HuH-7 (cell line): ENCODE measurements at regions not wholly inside any gene's neighbourhood (a gene's known extent, or its start where the extent isn't known, plus 50 kb on each side); places are given as distances from the start of the nearest gene placed in this dataset.

Experiments
- DNase-seq: peaks from one replicate; pipeline ENCODE4 v3.0.0; 2011; ENCODE audit warnings: low spot score

DNA sequence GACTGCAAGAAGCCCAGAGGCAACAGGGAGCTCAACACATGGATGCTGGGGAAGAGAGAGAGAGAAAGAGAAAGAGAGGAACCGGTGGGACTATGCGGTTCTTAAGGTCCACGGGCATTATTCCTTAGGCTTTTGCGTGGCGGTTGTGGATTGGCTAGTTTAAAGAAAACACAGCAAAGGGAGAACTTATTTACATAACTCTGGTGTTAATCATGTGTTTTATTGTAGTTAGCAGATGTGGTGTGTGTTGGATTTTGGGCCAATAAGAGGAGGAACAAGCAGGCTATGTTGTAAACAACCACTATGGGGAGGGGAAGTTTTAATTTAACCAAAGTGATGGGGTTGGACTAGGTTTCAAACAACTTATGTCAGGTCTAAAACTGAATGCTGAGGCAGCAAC lies 275.3 kb upstream of the KLF12 start:
- no peak for DNase-seq

DNA sequence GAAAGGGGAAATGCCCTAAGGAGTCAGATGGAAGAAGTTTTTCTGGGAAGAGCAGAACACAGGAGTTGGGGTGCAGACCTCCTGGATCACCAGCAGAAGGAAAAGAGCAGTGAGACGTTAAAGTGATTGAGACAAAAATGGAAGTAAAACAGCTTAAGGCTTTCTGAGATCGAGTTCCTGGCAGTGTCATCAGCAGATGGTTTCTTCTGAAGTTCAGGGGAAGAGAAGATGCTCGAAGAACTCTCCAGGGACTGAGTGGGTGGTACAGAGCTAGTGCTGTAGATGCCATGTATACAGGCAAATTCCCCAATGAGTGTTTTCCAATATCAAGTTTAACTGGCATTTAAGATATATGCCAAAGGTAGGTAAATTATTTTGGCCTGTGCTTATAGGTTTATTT lies 272.2 kb upstream of the KLF12 start:
- DNase-seq, result no peak

DNA sequence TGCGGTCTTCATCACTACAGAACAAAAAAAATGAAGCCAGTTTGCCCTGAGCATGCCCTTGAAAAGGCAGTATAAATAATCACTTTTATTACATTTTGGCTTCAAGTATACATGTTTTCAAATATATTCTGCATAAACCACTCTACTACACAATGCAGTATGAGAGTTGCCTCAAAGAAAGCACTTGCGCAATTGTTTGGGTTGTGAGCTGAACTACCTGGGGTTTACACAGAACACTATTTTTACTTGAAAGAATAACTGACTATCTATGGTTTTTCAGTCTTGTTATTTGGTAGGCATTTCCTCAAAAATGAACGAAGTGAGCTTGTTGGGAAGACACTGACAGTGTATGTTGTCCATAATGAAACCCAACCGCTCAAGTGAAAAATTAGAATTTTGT lies 264.4 kb upstream of the KLF12 start:
- no peak for DNase-seq

DNA sequence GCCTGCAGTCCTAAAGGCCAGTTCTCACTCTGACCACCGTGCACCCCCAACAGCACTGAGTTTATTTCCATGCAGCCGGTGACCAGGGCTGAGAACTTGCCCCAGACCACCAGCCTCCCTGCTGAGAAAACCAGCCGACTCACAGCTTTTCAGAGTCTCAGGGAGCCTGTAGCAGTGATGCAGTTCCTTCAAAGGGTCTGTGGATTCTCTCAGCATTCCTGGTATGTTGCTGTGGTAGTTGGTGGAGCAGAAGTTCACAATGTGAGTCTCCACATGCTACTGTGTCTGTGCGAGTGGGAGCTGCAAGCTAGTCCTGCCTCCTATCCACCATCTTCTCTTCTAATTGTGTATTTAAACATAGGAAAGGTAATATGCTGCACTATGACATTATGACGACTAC lies 254.9 kb upstream of the KLF12 start:
- DNase-seq, result no peak

DNA sequence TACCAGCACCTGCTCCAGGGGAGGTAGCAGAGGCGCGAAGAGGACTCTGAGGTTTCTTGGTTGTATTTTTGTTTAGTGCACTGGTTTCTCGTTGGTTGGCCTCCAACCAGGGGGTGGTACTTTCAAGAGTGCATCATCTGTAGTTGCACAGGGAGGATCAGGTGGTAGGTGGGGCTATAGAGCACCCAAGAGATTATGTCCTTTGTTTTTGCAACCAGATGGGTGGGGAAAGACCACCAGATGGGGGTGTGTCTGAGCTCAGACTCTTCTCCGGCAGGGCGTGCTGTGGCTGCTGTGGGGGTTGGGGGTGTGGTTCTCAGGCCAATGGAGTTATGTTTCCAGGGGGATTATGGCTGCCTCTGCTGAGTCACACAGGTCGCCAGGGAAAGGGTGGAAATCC lies 254.4 kb upstream of the KLF12 start:
- no peak for DNase-seq

DNA sequence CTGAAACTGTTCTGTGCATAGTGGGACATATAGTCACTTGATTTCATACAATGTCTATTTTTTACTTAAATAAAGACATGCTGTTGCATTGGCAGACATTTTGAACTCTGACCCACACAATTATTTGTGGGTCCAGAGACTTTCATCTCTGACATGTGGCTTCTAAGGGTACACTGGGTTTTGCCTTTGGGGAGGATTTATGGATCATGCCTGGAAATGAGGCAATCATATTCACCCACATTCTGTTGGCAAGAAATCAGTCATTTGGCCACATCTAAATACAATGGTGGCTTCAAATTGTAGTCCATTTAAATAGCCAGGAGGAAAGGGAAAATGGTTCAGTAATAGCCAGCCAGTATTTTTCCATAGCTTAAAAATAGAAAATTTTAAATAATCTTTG lies 238.3 kb upstream of the KLF12 start:
- DNase-seq, result no peak

DNA sequence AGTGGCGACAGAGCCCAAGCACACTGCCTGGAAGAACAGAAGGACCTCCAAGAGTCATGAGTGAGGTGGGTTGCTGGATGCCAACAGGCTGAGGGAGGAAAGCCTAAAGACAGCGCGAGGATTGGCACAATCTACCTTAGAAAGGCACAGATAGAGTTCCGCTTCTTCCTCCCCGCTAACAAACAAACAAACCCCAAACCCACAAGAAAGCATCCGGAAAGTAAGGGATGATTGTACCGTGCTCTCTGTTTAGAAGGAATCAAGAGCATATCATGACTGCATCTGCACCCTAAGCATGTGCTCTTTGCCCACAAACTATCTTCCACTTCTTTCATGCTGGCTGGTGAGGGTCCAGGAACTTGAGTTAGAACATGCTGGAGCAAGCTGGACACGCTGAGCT lies 233.0 kb upstream of the KLF12 start:
- no peak for DNase-seq

DNA sequence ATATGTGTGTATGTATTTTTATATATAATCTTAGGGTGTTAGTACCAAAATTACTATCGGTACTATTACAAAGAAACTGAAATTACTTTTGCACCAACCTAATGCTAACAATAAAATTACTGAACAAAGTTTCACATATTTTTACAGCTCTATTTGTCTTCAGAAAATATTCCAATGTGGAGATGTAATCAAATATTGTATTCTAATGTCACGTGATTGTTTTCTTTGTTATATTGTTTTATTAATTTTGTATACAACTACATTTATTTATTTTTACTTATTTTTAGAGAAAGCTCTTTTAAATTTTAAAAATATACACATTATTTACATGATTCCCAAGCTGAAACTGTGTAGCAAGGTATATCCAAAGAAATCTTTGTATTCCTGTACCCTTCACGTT lies 227.1 kb upstream of the KLF12 start:
- DNase-seq, result no peak

DNA sequence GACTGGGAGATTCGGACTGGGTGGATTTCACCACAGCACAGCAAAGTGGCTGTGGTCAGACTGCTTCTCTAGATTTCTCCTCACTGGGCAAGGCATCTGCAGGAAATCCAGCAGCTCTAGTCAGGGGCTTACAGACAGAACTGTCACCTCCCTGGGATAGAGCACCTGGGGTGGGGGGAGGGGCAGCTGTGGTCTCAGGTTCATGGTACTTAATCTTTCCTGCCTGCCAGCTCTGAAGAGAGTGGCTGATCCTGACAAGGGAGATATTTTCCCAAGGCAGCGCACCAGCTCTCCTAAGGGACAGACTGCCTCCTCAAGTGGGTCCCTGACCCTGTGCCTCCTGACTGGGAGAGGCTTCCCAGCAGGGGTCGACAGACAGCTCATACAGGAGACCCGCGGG lies 212.8 kb upstream of the KLF12 start:
- no peak for DNase-seq

DNA sequence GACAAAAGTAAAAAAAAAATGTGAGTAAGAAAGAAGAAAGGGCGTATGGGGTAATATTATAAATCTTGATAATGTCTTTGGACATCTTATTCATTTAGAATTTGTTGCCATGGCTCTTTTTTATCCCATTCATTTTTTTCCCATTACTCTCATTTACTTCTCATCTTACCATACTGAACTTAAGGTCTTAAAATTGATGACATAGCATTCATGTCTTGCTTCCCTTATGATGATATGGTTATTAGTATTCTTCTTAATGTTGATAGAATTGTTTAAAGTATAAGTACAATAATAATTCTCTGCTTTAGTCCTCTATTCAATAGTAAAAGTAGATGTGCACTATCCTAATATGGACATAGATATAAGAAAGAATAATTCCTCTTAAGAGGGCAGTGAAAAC lies 204.1 kb upstream of the KLF12 start:
- DNase-seq, result no peak

DNA sequence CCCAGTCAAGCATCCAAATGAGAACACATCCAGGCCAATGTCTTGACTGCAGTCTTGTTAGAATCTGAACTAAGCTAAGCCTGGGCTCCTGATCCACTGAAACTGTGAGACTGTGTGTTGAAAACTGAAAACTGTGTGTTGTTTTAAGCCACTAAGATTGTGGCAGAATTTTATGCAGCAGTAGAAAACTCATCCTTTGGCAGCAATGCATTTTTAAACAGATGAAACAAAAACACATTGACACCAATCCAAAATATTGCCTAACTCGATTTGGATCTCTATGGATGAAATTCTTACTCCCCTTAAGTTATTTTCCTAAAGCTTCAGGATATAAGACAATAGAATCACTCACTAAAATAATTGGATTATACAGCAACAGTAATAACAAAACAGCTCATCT lies 202.3 kb upstream of the KLF12 start:
- DNase-seq, result no peak

DNA sequence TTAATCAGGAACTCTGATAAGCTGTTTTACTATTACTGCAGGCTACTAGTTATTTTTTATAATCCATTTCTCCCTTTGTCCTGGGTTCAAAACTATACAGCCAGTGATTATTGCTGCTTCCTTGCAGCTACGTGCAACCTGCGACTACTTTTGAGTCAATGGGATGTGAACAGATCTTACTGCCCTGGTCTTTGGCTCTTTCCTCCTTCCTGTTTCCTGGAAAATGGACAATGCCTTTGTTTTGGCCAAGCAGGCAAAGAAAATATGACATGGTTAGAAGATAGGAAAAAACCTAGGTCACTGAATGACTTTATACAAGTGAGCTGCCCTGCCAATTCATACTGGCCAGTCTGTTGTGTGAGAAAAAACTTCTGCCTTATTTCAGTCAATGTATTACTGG lies 201.2 kb upstream of the KLF12 start:
- DNase-seq, result no peak

DNA sequence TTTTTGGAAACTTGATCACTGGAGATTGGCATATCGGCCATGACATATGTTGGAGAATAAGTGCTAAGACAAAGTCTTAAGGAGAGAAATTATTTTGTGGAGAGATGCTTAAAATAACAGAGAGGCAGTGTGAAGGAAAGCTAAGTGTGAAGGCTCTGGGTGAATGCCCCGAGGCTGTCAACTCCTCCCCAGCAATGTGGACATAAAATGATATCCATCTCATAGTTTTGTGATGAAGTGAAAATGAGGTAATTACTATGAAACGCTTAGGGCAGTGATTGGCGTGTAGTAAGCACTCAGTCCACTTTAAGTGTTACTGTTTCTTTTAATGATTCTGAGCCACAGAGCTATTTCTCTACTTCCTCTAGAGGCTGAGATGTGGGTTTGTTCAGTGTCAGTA lies 195.8 kb upstream of the KLF12 start:
- no peak for DNase-seq

DNA sequence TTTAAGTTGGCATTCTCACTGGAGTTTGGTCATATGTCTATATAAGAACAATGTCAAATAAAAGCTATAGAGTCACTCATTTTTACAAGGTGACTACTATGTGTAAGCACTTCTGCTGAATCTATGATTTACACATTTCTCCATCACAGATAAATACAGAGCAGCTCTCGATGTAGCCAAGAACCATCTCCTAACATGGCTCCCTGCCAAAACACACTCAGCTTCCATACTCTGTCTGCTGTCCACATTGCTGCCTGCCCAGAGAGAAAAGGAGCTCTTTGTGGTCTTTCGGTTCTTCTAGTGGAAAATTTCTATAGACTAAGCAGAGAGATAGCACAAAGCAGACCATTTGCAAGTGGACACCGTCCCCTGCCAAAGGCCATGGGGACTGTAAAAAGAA lies 190.9 kb upstream of the KLF12 start:
- peak; percentile 6 for DNase-seq

DNA sequence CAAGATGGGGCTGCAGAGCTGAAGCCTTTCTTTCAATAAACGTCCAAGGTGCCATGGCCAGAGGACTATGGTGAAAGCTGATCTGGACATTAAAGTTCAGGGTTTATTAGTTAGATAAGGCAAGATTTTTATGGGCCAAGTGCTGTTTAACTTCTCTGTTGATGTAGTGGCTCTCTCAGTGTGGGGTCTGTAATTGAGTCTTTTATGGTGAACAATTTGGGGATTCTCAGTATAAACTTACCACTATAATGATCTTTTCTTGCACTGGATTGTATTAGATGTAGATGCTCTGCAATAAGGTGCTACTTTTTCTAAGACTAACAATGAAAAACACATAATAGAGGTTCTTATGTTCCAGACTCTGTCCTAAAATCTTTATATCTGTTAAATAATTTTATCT lies 190.1 kb upstream of the KLF12 start:
- DNase-seq, result no peak

DNA sequence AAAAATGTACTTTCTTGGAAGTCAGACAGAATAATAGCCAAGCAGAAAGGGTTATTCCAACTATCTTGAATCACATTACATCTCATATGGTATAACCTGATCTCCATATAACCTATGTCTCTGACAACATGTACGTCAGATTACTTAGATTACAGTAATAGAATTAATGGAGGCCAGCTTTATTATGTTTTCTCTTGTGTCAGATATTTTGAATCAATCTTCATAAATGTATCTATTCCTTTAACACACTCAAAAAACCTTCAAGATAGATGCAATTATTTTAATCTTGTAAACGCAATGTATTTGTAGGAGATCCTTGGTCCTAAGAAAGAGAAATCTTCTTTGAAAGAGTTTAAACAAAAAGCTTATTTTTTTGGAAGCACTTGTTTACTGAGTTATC lies 188.4 kb upstream of the KLF12 start:
- DNase-seq, result no peak

DNA sequence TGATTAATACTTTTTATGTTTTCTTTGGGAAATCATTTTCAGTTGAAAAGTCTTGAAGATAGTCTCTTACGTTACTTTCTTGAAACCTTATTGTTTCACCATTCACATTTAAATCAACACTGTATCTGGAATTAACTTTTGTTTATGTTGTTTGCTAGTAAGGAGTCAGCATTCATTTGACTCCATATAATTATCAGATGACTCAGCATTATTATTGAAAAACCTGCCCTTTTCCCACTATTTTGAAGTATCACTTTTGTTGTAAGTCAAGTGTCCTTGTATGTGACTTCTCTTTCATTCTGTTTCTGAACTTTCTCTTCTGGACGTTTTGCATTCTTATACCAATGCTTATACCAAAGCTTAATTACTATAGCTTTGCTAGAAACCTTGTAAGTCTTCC lies 186.1 kb upstream of the KLF12 start:
- no peak for DNase-seq

DNA sequence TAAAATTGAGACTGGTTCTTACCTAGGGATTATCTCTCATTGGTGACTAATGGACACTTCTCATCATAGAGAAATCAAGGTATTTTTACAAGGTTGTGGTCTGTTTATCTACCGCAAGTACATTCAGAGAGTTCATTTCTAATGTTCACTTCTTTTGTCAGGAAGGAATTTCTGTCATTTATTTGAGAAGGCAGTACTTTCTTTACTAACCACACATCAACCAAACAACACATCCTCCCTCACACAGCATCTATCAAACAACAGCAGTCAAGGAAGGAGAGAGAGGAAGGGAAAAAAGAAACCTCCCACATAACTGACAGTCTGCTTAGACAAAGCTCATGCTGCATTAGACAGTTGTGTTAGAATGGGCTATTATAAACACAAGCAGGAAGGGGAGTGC lies 182.3 kb upstream of the KLF12 start:
- no peak for DNase-seq

DNA sequence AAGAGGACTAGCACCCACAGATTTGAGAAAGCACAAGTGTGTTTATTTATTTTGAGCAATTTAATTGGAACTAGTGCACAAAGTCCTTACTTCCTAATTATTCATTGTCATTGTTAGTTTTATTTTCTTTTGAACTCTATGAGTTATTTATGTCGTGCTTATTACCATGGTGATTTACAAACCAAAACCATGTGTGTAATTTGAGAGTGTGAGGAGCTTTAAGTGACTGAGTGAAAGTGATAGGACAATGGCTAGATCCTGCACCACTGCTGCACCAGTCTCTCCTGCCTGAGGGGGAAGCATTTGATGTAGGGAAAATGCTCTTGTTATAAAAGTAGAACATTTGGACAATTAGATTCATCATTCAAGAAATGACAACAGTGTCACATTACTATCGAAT lies 172.3 kb upstream of the KLF12 start:
- no peak for DNase-seq

DNA sequence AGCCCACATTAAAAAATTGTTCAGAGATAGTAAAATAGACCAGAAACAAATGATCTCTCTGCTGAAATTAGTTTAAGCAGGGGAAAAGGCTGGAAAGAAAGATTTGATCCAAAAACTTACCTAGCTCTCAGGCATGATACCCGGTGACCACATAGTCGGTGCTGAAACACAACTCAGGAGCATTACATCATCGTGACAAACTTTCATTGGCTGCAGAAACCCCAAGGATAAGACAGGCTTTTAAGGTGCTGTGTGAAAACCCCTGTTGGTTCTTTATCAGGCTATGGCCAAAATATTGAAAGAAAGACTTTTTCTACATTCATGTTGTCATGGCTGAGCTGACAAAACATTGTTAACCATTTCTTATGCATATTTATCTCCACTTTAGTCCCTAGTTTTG lies 171.7 kb upstream of the KLF12 start:
- no peak for DNase-seq

DNA sequence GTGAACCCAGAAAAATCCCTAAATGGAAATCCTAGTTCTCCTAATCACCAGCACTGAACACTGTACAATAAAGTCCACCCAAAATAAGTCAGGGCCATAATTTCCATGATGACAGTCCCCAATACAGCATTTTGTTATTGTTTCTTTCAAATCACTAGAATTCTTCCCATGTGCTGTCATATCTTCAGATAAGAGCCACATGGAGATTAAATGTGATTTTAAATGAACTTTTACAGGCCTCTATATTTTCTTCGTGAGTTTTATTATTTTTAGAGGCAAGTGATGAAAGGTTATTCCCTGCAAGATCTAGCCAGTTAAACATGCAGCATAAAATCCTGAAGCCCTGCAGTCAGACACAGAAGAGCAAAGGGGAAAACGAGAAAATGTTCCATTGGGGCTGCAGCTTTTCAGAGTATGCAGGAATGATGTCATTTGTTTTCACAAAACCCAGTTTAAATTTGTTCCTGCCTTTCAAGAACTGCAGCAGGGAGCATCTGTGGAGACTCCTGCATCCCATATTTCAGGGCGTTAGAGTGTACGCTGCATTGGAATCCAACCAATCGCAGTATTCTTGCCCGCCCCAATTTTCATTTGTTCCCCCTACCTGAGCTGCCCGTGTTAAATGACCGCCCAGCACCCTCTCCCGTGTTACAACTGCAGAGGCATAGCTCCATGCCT lies 167.2 kb upstream of the KLF12 start:
- no peak for DNase-seq

DNA sequence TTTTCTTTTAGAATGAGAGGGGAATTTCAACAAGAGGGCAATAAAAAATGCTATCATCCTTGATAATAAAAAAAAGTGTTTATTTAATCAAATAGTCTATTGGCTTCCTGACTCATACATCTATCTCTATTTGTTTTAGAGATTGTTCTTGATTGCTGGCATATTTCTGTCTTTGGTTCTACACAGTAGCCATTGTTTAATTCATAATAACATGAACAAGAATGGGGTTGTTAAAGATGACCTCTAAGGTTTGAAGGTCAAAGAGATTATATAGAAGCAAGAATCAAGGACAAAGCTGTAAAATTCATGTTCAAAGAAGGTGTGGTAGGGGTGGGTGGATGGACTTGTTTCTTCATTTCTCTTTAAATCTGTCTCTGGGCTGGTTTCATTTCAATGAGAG lies 166.0 kb upstream of the KLF12 start:
- no peak for DNase-seq

DNA sequence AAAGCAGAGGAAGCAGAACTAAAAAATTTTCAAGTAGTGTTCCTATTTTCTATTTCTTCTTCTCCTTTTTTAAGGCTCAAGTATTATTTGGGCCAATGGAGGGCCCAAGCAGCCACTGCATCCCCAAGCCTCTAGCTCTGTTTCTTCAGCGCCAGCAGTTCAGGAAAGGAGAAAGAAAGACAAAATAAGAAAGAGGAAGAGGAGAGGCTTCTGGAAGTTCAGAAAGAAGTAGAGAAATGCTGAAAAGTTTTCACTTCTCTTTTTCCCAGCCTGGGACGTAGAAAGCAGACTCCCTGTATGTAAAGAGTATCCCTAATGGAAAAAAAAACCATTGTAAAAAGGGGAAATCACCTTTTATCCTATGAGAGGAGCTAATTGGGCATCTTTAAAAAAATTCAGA lies 165.5 kb upstream of the KLF12 start:
- no peak for DNase-seq

DNA sequence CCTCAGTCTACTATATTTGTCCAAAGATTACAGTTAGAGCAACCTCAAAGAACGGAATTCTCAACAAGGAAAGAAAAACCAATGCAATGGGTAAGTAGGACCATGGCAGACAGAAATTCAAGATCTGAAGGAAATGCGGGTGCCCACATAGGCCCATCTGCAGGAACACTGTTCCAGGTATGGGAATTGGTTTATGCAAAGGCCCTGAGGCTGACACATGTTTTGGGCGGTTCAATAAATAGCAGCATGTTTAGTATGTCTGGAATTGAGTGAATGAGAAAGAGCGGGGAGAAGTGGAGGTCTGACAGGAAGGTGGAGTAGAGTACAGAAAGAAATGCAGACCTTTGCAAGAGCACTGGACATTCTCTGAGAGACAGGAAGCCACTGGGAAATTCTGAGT lies 164.7 kb upstream of the KLF12 start:
- no peak for DNase-seq
